IMR-90 (cell line): ENCODE measurements at regions not wholly inside any gene's neighbourhood (a gene's known extent, or its start where the extent isn't known, plus 50 kb on each side); places are given as distances from the start of the nearest gene placed in this dataset.

Experiments used
- ATAC-seq: fragments of 200-7000 bp; cut with Tn5 transposase; 2 replicates; pipeline ENCODE4 v1.9.1; 2020; ENCODE audit warnings: low read depth, mild to moderate bottlenecking, moderate library complexity
- BruUV-seq: library from RNA; stranded (reverse); fragments of 400-500 nt; replicated peaks from 2 replicates; lab custom pipeline; 2021; lab: Mats Ljungman, UMichigan
- CTCF ChIA-PET: fragments of 300-600 bp; formaldehyde crosslinking; extraction: SDS; loops from one replicate; lab custom pipeline; 2021; ENCODE audit warnings: antibody characterized with exemption; lab: Yijun Ruan, JAX
- POLR2A ChIA-PET: fragments of 300-600 bp; sonication (Branson Sonifier 250); formaldehyde crosslinking; loops from one replicate; lab custom pipeline; 2022; ENCODE audit warnings: antibody characterized with exemption; ENCODE audit not compliant: unreplicated experiment; lab: Charles Lee
- DNase-seq: peaks from one replicate; pipeline ENCODE4 v3.0.0; 2013
- H2AFZ ChIP-seq: replicated peaks from 2 replicates; pipeline ENCODE3; 2013; ENCODE audit warnings: low read length, mild to moderate bottlenecking; ENCODE audit not compliant: poor library complexity
- H2AK5ac ChIP-seq: 2 replicates; pipeline ENCODE4 v1.6.1; 2013; ENCODE audit warnings: low read depth, low read length, inconsistent platforms
- H2AK9ac ChIP-seq: replicated peaks from 2 replicates; pipeline ENCODE3; 2013; ENCODE audit warnings: mild to moderate bottlenecking, low read depth, low read length, moderate library complexity; ENCODE audit not compliant: poor library complexity
- H2BK120ac ChIP-seq: 2 replicates; pipeline ENCODE4 v1.6.1; 2013; ENCODE audit warnings: low read depth, low read length, inconsistent platforms
- H2BK15ac ChIP-seq: 3 replicates; pipeline ENCODE4 v1.6.1; 2013; ENCODE audit warnings: low read depth, low read length, inconsistent platforms
- H2BK20ac ChIP-seq: 2 replicates; pipeline ENCODE4 v1.6.1; 2013; ENCODE audit warnings: low read depth, mild to moderate bottlenecking, inconsistent platforms, low read length, moderate library complexity
- H2BK5ac ChIP-seq: 2 replicates; pipeline ENCODE4 v1.6.1; 2013; ENCODE audit warnings: mild to moderate bottlenecking, low read depth, low read length, inconsistent platforms; ENCODE audit not compliant: poor library complexity, severe bottlenecking
- H3K14ac ChIP-seq: replicated peaks from 2 replicates; pipeline ENCODE4 v1.6.1; 2013; ENCODE audit warnings: low read depth, low read length, inconsistent platforms
- H3K18ac ChIP-seq: 2 replicates; pipeline ENCODE4 v1.6.1; 2013; ENCODE audit warnings: low read depth, low read length, control low read depth
- H3K23ac ChIP-seq: 2 replicates; pipeline ENCODE4 v1.6.1; 2013; ENCODE audit warnings: low read depth, low read length, inconsistent platforms
- H3K27ac ChIP-seq: 2 replicates; pipeline ENCODE4 v1.5.1; 2013; ENCODE audit warnings: mild to moderate bottlenecking, control low read depth, low read length; ENCODE audit not compliant: insufficient read depth
- H3K27me3 ChIP-seq: 2 replicates; pipeline ENCODE4 v1.6.1; 2013; ENCODE audit warnings: low read length; ENCODE audit not compliant: control insufficient read depth, insufficient read depth
- H3K36me3 ChIP-seq: 2 replicates; pipeline ENCODE4 v1.6.1; 2013; ENCODE audit warnings: low read length, mixed read lengths; ENCODE audit not compliant: control insufficient read depth, insufficient read depth
- H3K4ac ChIP-seq: 2 replicates; pipeline ENCODE4 v1.6.1; 2013; ENCODE audit warnings: low read depth, low read length, inconsistent platforms
- H3K4me1 ChIP-seq: 2 replicates; pipeline ENCODE4 v1.6.1; 2013; ENCODE audit warnings: low read length, mixed read lengths; ENCODE audit not compliant: control insufficient read depth, insufficient read depth
- H3K4me2 ChIP-seq: 2 replicates; pipeline ENCODE4 v1.6.1; 2013; ENCODE audit warnings: low read depth, mild to moderate bottlenecking, control low read depth, low read length, moderate library complexity
- H3K4me3 ChIP-seq: 2 replicates; pipeline ENCODE4 v1.5.1; 2013; ENCODE audit warnings: low read depth, mild to moderate bottlenecking, control low read depth, low read length, moderate library complexity; ENCODE audit not compliant: insufficient read depth
- H3K56ac ChIP-seq: 2 replicates; pipeline ENCODE4 v1.6.1; 2013; ENCODE audit warnings: low read length, inconsistent platforms; ENCODE audit not compliant: insufficient read depth; ENCODE audit errors: extremely low read depth
- H3K79me1 ChIP-seq, 2 experiments: 2 replicates each; pipeline ENCODE4 v1.6.1; 2013; ENCODE audit warnings: low read length in 2 of 2, inconsistent platforms in 1 of 2, low read depth in 1 of 2
- H3K9ac ChIP-seq: 2 replicates; pipeline ENCODE4 v1.6.1; 2013; ENCODE audit warnings: low read depth, low read length, control low read depth
- H3K9me1 ChIP-seq: 2 replicates; pipeline ENCODE4 v1.6.1; 2013; ENCODE audit warnings: low read length, inconsistent platforms; ENCODE audit not compliant: insufficient read depth
- H3K9me3 ChIP-seq: 2 replicates; pipeline ENCODE4 v1.6.1; 2013; ENCODE audit warnings: low read length; ENCODE audit not compliant: control insufficient read depth, insufficient read depth
- H4K20me1 ChIP-seq: 2 replicates; pipeline ENCODE4 v1.6.1; 2013; ENCODE audit warnings: low read length, inconsistent platforms; ENCODE audit not compliant: insufficient read depth
- H4K5ac ChIP-seq: 2 replicates; pipeline ENCODE4 v1.6.1; 2013; ENCODE audit warnings: mild to moderate bottlenecking, low read depth, low read length, control low read depth
- H4K8ac ChIP-seq, 2 experiments: 2 replicates each; pipeline ENCODE4 v1.6.1; 2013; ENCODE audit warnings: low read depth in 2 of 2, low read length in 2 of 2, control low read depth in 1 of 2, inconsistent platforms in 1 of 2
- H4K91ac ChIP-seq: 2 replicates; pipeline ENCODE4 v1.6.1; 2013; ENCODE audit warnings: low read depth, low read length, inconsistent platforms; ENCODE audit not compliant: insufficient read depth
- CEBPB ChIP-seq: IDR thresholded peaks from 2 replicates; pipeline ENCODE4 v1.6.1; 2012; ENCODE audit warnings: low read depth, low read length, improper control_type of control experiment
- MAZ ChIP-seq: IDR thresholded peaks from 2 replicates; pipeline ENCODE4 v1.6.1; 2012; ENCODE audit warnings: low read depth, mild to moderate bottlenecking, low read length, improper control_type of control experiment, moderate library complexity, borderline replicate concordance
- MXI1 ChIP-seq: IDR thresholded peaks from 2 replicates; pipeline ENCODE4 v1.6.1; 2012; ENCODE audit warnings: low read depth, mild to moderate bottlenecking, low read length, moderate library complexity, borderline replicate concordance
- POLR2A ChIP-seq: IDR thresholded peaks from 2 replicates; pipeline ENCODE4 v1.6.1; 2012; ENCODE audit warnings: mild to moderate bottlenecking, low read depth, low read length
- RFX5 ChIP-seq: IDR thresholded peaks from 2 replicates; pipeline ENCODE4 v1.8.0; 2012; ENCODE audit warnings: low read depth, mild to moderate bottlenecking, low read length, moderate library complexity
- WGBS, 2 experiments: methylation state at CpG; one replicate each; pipeline versions ENCODE4 v1.1.5 to v1.1.7; 2013; ENCODE audit warnings: missing lambda C conversion rate in 2 of 2; ENCODE audit not compliant: insufficient read length in 1 of 2; ENCODE audit errors: extremely low coverage in 2 of 2; 5-methylcytosine and 5-hydroxymethylcytosine counted together
- dilution Hi-C: fragments of 300-500 bp; cut with HindIII; formaldehyde crosslinking; loops from one replicate; pipeline ENCODE4 v1.14.3; 2018; ENCODE audit warnings: low sequenced_read_pairs; ENCODE audit not compliant: unreplicated experiment
- in situ Hi-C: fragments of 300-500 bp; cut with MboI; formaldehyde crosslinking; loops from 3 replicates; pipeline ENCODE4 v1.14.3; 2019; ENCODE audit warnings: low sequenced_read_pairs, inconsistent platforms, mixed read lengths
- intact Hi-C: fragments of 100-400 bp; cut with micrococcal nuclease; formaldehyde crosslinking; loops from 2 replicates; pipeline ENCODE4 v1.10.0; 2022

- Histone ChIP-seq H2AK5ac (no peak overlapping the region), H3K9me3 (peaks cover 7% of the 10 kb centered on the region), H4K8ac (no peak overlapping the region), H3K23ac (no peak overlapping the region), H2AK9ac (no peak overlapping the region), H2BK5ac (no peak overlapping the region), H4K20me1 (no peaks in the 10 kb centered on the region), H3K9ac (no peak overlapping the region), H3K18ac (no peak overlapping the region), H3K14ac (no peak overlapping the region), H3K79me1 (no peaks in the 10 kb centered on the region), H3K36me3 (no peaks in the 10 kb centered on the region), H2AFZ (no peak overlapping the region), H3K4me2 (no peak overlapping the region), H3K27ac (no peak overlapping the region), H3K9me1 (no peaks in the 10 kb centered on the region), H4K91ac (no peak overlapping the region), H3K4me3 (no peak overlapping the region), H2BK15ac (no peak overlapping the region), H2BK20ac (no peak overlapping the region), H3K27me3 (no peaks in the 10 kb centered on the region), H3K4me1 (no peaks in the 10 kb centered on the region), H4K5ac (no peak overlapping the region), H3K56ac (no peak overlapping the region), H2BK120ac (no peak overlapping the region), H3K4ac (no peak overlapping the region)
- DNase-seq (no peak), ATAC-seq (no peak)
- dilution Hi-C loops (no loop called here), intact Hi-C loops (no loop called here), in situ Hi-C loops (no loop called here)
- CTCF ChIA-PET = no interaction called here
- POLR2A ChIA-PET = no interaction called here
- BruUV-seq = no TSS peak
- no CpG with 5 or more reads among the region's 1 CpG for WGBS, 2 experiments
- TF ChIP-seq CEBPB (no peak), MAZ (no peak), RFX5 (no peak), MXI1 (no peak), POLR2A (no peak)
These were observed 54.8 kb upstream of the PLPP4 start for GRCh38 chr10:120402147-120402766.
